SIG-M5 (cell line): ENCODE measurements at regions not wholly inside any gene's neighbourhood (a gene's known extent, or its start where the extent isn't known, plus 50 kb on each side); places are given as distances from the start of the nearest gene placed in this dataset.

Experiments used
- DNase-seq: peaks from one replicate; lab custom pipeline; 2025; lab: John Stamatoyannopoulos, UW

- DNase-seq = no peak
Measured at GRCh38 chr14:87725318-87725717, 267.7 kb downstream of the GALC start.

- DNase-seq = no peak
Measured at GRCh38 chr14:87712396-87713090, 280.4 kb downstream of the GALC start.

- DNase-seq = no peak
Measured at GRCh38 chr14:87705439-87705896, 287.5 kb downstream of the GALC start.

- DNase-seq = no peak
Measured at GRCh38 chr14:87698481-87698880, 294.5 kb downstream of the GALC start.

GRCh38 chr14:87696485-87696884 is 296.5 kb downstream of the GALC start:
- DNase-seq = no peak

- no peak for DNase-seq
Measured at GRCh38 chr14:87691042-87691881, 301.7 kb downstream of the GALC start.

GRCh38 chr14:87690076-87690613 is 302.8 kb downstream of the GALC start:
- no peak for DNase-seq

GRCh38 chr14:87688524-87688923 is 304.5 kb downstream of the GALC start:
- no peak for DNase-seq

- DNase-seq = no peak
Measured at GRCh38 chr14:87687420-87687819, 305.6 kb downstream of the GALC start.

- DNase-seq = no peak
Measured at GRCh38 chr14:87686746-87687145, 306.2 kb downstream of the GALC start.

- DNase-seq = no peak
Measured at GRCh38 chr14:87679866-87680265, 313.1 kb downstream of the GALC start.

- no peak for DNase-seq
Measured at GRCh38 chr14:87678624-87679023, 314.4 kb downstream of the GALC start.

- DNase-seq = no peak
Measured at GRCh38 chr14:87676814-87677437, 316.1 kb downstream of the GALC start.

- DNase-seq = no peak
Measured at GRCh38 chr14:87667659-87668058, 325.3 kb downstream of the GALC start.

- DNase-seq = no peak
Measured at GRCh38 chr14:87656315-87656714, 336.7 kb downstream of the GALC start.

GRCh38 chr14:87652278-87652677 is 340.7 kb downstream of the GALC start:
- no peak for DNase-seq

- DNase-seq = no peak
Measured at GRCh38 chr14:87644689-87645088, 348.3 kb downstream of the GALC start.

- no peak for DNase-seq
Measured at GRCh38 chr14:87643005-87643404, 350.0 kb downstream of the GALC start.

GRCh38 chr14:87640553-87640952 is 352.4 kb downstream of the GALC start:
- no peak for DNase-seq

- no peak for DNase-seq
Measured at GRCh38 chr14:87638196-87638595, 354.8 kb downstream of the GALC start.

- no peak for DNase-seq
Measured at GRCh38 chr14:87635442-87635841, 357.5 kb downstream of the GALC start.

- no peak for DNase-seq
Measured at GRCh38 chr14:87632796-87633195, 360.2 kb downstream of the GALC start.

GRCh38 chr14:87630846-87631245 is 362.1 kb downstream of the GALC start:
- DNase-seq = no peak
